ENCODE measurements at regions not wholly inside any gene's neighbourhood (a gene's known extent, or its start where the extent isn't known, plus 50 kb on each side); places are given as distances from the start of the nearest gene placed in this dataset.

GRCh38 chr22:22410677-22411076 is 97.9 kb downstream of the ZNF280B start:
- no peak for TF ChIP-seq CTCF (conservative IDR thresholded peaks at IDR 0.05; ENCODE audit: low read depth, low read length)
- H3K4me3 ChIP-seq (ENCODE audit: low read depth, low read length): no peak overlapping the region
- DNase-seq (ENCODE audit: low read depth): no peak

DNA sequence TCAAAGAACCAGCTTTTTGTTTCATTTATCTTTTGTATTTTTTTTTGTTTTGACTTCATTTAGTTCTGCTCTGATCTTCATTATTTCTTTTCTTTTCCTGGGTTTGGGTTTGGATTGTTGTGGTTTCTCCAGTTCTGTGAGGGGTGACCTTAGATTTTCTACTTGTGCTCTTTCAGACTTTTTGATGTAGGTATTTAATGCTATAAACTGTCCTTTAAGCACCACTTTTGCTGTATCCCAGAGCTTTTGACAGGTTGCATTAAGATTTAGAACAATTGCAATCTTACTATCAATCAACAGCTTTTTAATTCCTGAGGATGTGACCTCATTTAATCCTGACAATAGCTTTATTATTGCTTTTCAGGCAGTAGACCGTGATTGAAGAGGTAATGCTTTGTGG is 94.3 kb downstream of the ZNF280B start:
- no peak overlapping the region for H3K4me3 ChIP-seq (ENCODE audit: low read depth, low read length)
- DNase-seq (ENCODE audit: low read depth): no peak
- TF ChIP-seq CTCF (conservative IDR thresholded peaks at IDR 0.05; ENCODE audit: low read depth, low read length): no peak

DNA sequence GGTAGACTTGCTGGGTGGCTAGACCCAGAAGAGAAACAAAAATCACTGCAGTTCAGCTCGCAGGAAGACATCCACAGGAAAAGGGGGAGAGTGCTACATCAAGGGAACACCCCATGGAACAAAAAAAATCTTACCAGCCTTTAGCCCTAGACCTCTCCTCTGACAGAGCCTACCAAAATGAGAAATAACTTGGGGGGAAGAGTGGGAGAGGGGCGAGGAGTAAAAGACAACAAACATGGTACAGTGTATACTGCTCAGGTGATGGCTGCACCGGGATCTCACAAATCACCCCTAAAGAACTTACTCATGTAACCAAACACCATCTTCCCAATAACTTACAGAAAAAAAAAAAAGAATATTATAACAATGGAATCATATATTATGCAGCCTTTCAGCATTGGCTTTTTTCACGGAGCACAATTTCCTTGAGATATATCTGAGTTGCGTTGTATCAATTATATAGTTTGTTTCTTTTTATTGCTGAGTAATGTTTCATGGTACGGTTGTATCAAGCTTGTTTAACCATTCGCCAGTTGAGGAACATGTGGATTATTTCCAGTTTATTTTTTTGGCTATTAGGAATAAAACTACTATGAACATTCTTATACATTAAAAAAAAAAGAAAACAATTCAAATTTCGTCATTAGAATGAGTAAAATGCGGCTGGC is 90.9 kb downstream of the ZNF280B start:
- no peak for TF ChIP-seq CTCF (conservative IDR thresholded peaks at IDR 0.05; ENCODE audit: low read depth, low read length)
- DNase-seq (ENCODE audit: low read depth): no peak

GRCh38 chr22:22418163-22418549 is 90.4 kb downstream of the ZNF280B start:
- DNase-seq (ENCODE audit: low read depth): no peak
- TF ChIP-seq CTCF (conservative IDR thresholded peaks at IDR 0.05; ENCODE audit: low read depth, low read length): no peak
- H3K4me3 ChIP-seq (ENCODE audit: low read depth, low read length): no peak overlapping the region

More for the DNA sequence above, 90.9 kb downstream of the ZNF280B start:
- no peak overlapping the region for H3K4me3 ChIP-seq (ENCODE audit: low read depth, low read length)

DNA sequence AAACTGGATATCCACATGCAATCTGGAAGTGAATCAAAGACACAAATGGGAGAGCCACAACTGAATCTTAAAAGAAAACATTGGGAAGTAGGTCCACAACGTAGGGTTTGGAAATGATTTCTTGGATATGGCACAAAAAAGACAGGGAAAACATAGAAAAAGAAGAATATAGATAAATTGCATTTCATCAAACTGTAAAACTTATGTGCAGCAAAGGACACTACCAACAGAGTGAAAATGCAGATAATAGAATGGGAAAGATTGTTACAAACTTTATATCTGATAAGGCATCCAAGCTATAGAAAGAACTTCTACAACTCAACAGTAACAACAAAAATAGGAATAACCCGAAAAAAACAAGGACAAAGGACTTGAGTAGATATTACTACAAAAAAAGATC is 89.6 kb downstream of the ZNF280B start:
- no peak for DNase-seq (ENCODE audit: low read depth)
- H3K4me3 ChIP-seq (ENCODE audit: low read depth, low read length): no peak overlapping the region
- TF ChIP-seq CTCF (conservative IDR thresholded peaks at IDR 0.05; ENCODE audit: low read depth, low read length): no peak

DNA sequence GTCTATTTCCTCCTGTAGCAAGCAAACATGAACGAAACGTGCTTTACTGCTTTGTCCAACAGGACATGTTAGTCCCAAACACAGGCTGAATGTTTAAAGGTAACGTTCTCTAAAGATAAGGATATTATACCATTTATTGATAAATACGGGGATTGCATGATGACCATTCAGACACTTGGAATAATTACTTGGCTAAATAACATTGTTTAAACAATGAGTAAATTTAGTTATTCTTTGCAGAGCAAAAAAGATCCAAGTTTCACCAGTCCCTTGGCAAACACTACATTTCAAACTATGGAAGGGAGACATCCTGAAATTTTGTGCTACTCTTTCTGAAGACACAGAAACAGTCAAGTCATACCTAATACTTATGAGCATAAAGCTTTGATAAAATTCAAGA is 88.0 kb downstream of the ZNF280B start:
- no peak for TF ChIP-seq CTCF (conservative IDR thresholded peaks at IDR 0.05; ENCODE audit: low read depth, low read length)
- DNase-seq (ENCODE audit: low read depth): no peak

GRCh38 chr22:22421392-22421791 is 87.2 kb downstream of the ZNF280B start:
- no peak for TF ChIP-seq CTCF (conservative IDR thresholded peaks at IDR 0.05; ENCODE audit: low read depth, low read length)
- H3K4me3 ChIP-seq (ENCODE audit: low read depth, low read length): no peak overlapping the region
- DNase-seq (ENCODE audit: low read depth): no peak

More for the DNA sequence above, 88.0 kb downstream of the ZNF280B start:
- no peak overlapping the region for H3K4me3 ChIP-seq (ENCODE audit: low read depth, low read length)
